ENCODE measurements at regions not wholly inside any gene's neighbourhood (a gene's known extent, or its start where the extent isn't known, plus 50 kb on each side); places are given as distances from the start of the nearest gene placed in this dataset.
A peak's percentile ranks its signal among the peaks of the same experiment; 100 is the strongest.
"Not testable (repeated sequence)": the region's sequence is repeated elsewhere in the genome, so short reads cannot be mapped to it uniquely, and the experiment has no call there.

DNA sequence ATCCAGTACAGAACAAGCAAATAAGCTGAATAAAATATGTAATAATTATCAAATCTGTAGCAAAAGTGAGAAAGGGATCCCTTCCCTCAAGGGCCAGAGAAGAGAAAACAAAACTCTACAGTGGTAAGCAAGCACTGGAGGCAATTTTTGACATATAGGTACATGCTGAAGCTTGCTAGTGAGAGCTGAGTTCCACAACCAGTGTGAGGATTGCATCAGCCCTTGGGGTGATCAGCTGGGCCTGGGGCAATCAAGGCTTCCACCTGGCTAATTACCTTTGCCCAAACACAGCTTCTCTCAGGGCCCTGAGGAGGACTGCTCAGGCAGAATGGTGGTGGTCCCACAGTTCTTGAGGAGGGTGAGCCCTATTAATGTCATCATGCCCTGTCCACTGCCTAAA is 134.4 kb upstream of the DLX6 start:
- H3K4me1 ChIP-seq (ENCODE audit: control insufficient read depth, insufficient read depth, low read length) = no peaks in the 10 kb centered on the region
- H3K9me3 ChIP-seq (ENCODE audit: control insufficient read depth, low read length) = no peaks in the 10 kb centered on the region
- H3K27me3 ChIP-seq (replicated peaks; ENCODE audit: control insufficient read depth, insufficient read depth, low read length) = no peaks in the 10 kb centered on the region
- H3K4me3 ChIP-seq (ENCODE audit: low read length) = no peak overlapping the region
- no peaks in the 10 kb centered on the region for H3K36me3 ChIP-seq (ENCODE audit: control insufficient read depth, insufficient read depth, low read length, severe bottlenecking)
- H3K9ac ChIP-seq (ENCODE audit: low read length) = no peak overlapping the region
- DNase-seq (ENCODE audit: low read depth) = no peak

DNA sequence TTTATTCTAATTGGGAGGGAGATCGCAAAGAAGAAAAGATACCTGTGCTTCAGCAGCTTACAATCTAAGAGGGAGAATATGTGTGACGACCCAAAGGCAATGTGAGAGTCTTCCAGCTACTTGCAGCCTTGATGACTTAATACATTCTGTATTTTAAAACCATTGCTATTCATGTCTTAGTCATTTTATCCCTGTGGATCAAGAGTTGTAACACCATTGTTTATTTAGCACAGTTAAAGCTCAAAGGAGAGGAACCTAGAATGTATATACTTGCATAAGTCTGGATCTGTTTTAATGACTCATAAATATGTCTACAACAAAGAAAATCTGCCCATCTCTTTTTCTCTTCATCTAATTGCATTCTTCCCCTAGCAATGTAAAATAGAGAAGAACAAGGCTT is 117.9 kb upstream of the DLX6 start:
- no peaks in the 10 kb centered on the region for H3K27me3 ChIP-seq (replicated peaks; ENCODE audit: control insufficient read depth, insufficient read depth, low read length)
- H3K4me3 ChIP-seq (ENCODE audit: low read length) = no peak overlapping the region
- H3K9ac ChIP-seq (ENCODE audit: low read length) = no peak overlapping the region
- H3K9me3 ChIP-seq (ENCODE audit: control insufficient read depth, low read length) = no peaks in the 10 kb centered on the region
- DNase-seq (ENCODE audit: low read depth) = peak; percentile 39
- no peaks in the 10 kb centered on the region for H3K4me1 ChIP-seq (ENCODE audit: control insufficient read depth, insufficient read depth, low read length)
- H3K36me3 ChIP-seq (ENCODE audit: control insufficient read depth, insufficient read depth, low read length, severe bottlenecking) = no peaks in the 10 kb centered on the region

DNA sequence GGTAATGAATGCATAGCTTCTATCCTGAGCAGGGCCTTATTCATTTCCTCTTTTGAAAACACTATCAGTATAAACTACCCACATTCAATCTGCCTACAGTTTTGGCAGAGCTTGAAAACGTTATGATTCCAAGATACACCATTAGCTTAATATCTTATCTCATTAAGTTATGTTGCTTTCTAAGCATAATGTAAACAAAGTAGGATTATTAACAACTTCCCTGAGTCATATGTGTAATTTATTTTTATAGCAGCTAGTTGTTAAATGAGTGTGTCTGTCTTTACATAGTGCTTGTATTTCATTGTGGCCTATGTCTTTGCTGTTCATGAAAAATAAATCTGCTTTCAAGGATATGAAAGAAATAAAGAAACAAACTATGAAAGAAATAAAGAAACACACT is 106.2 kb upstream of the DLX6 start:
- Histone ChIP-seq H3K27me3 (replicated peaks; ENCODE audit: control insufficient read depth, insufficient read depth, low read length) (no peaks in the 10 kb centered on the region), H3K9ac (ENCODE audit: low read length) (no peak overlapping the region), H3K4me1 (ENCODE audit: control insufficient read depth, insufficient read depth, low read length) (no peaks in the 10 kb centered on the region), H3K9me3 (ENCODE audit: control insufficient read depth, low read length) (no peaks in the 10 kb centered on the region), H3K36me3 (ENCODE audit: control insufficient read depth, insufficient read depth, low read length, severe bottlenecking) (no peaks in the 10 kb centered on the region), H3K4me3 (ENCODE audit: low read length) (no peak overlapping the region)
- DNase-seq (ENCODE audit: low read depth) = no peak

DNA sequence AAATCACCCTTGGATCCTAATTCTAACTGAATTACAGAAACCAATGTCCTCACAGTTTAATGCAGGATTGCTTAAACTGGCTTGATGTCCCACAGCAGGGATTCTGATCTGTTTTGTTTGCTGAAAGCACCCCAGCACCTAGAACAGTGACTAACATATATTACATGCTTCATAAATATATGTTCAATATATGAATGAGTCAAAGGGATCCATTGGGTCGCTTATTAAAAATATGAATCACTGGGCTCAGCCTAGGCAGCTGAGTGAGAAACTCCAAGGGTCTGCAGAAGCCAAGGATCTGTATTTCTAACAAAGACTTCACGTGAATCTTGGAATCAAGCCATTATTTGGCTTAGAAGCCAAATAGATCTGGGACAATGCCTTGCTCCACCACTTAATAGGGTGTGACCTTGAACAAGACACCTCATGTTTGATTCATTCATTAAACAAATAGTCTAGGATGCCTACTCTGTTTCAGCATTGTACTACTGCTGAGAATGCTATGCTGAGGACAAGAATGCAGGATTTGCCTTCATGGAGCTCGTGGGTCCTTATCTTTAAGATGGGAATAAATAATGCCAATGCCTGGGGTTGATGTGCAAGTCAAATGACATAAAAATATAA is 103.4 kb upstream of the DLX6 start:
- Histone ChIP-seq H3K27me3 (replicated peaks; ENCODE audit: control insufficient read depth, insufficient read depth, low read length) (no peaks in the 10 kb centered on the region), H3K9ac (ENCODE audit: low read length) (no peak overlapping the region), H3K36me3 (ENCODE audit: control insufficient read depth, insufficient read depth, low read length, severe bottlenecking) (no peaks in the 10 kb centered on the region), H3K9me3 (ENCODE audit: control insufficient read depth, low read length) (no peaks in the 10 kb centered on the region), H3K4me1 (ENCODE audit: control insufficient read depth, insufficient read depth, low read length) (no peaks in the 10 kb centered on the region), H3K4me3 (ENCODE audit: low read length) (no peak overlapping the region)
- no peak for DNase-seq (ENCODE audit: low read depth)

DNA sequence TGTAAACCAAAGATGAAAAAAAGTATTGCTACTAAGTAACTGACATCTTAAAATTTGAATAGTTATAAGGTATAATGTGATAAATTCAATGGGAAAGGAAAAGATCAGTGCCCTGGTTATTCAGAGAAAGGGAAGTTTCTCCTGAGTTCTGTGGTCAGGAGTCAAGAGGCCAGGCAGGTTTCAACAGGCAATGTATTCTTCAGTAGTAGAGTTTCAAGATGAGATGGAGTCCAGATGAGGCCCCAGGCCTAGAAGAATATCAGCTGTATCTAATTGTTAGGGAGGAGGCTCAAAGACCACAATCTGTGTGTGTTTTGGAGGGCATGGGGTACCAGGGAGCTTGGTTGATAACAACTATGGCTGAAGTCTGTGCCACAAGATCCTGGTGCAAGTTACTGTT is 101.4 kb upstream of the DLX6 start:
- H3K27me3 ChIP-seq (replicated peaks; ENCODE audit: control insufficient read depth, insufficient read depth, low read length) = no peaks in the 10 kb centered on the region
- H3K4me1 ChIP-seq (ENCODE audit: control insufficient read depth, insufficient read depth, low read length) = no peaks in the 10 kb centered on the region
- no peak for DNase-seq (ENCODE audit: low read depth)
- H3K36me3 ChIP-seq (ENCODE audit: control insufficient read depth, insufficient read depth, low read length, severe bottlenecking) = no peaks in the 10 kb centered on the region
- H3K9ac ChIP-seq (ENCODE audit: low read length) = no peak overlapping the region
- H3K4me3 ChIP-seq (ENCODE audit: low read length) = no peak overlapping the region
- no peaks in the 10 kb centered on the region for H3K9me3 ChIP-seq (ENCODE audit: control insufficient read depth, low read length)

DNA sequence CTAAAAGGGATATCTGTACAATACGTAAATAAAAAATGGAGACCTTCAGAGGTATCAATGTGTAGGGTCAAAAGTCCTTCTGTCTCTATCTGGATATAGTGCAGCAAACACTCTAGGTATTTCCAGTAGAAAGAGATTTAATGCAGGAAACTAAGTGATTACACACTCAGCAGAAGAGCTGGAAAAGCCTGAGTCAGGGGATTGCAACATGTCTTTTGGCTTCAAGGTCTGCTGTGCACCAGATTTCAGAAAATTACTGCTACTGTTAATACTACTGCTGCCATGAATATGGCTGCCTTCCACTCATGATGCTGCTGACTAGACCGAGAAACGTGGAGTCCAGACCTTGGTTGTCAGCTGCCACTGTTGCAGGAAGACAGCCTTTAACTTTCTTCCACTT is 94.9 kb upstream of the DLX6 start:
- Histone ChIP-seq H3K27me3 (replicated peaks; ENCODE audit: control insufficient read depth, insufficient read depth, low read length) (no peaks in the 10 kb centered on the region), H3K9ac (ENCODE audit: low read length) (no peak overlapping the region), H3K36me3 (ENCODE audit: control insufficient read depth, insufficient read depth, low read length, severe bottlenecking) (no peaks in the 10 kb centered on the region), H3K4me3 (ENCODE audit: low read length) (no peak overlapping the region), H3K4me1 (ENCODE audit: control insufficient read depth, insufficient read depth, low read length) (no peaks in the 10 kb centered on the region), H3K9me3 (ENCODE audit: control insufficient read depth, low read length) (no peaks in the 10 kb centered on the region)
- peak; percentile 66 for DNase-seq (ENCODE audit: low read depth)

DNA sequence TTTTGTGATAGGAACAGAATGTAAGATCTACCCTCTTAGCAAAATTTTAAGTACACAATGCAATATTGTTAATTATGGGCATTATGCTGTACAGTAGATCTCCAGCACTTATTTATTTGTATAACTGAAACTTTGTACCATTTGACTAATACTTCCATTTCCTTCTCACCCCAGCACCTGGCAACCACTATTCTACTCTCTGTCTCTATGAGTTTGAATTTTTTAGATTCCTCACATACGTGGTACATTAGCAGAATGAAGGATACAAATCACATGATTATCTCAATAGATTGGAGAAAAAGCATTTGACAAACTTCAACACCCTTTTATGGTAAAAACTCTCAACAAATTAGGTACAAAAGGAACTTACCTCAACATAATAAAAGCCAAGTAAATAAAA is 90.3 kb upstream of the DLX6 start:
- Histone ChIP-seq H3K4me1 (ENCODE audit: control insufficient read depth, insufficient read depth, low read length) (no peaks in the 10 kb centered on the region), H3K27me3 (replicated peaks; ENCODE audit: control insufficient read depth, insufficient read depth, low read length) (no peaks in the 10 kb centered on the region), H3K36me3 (ENCODE audit: control insufficient read depth, insufficient read depth, low read length, severe bottlenecking) (no peaks in the 10 kb centered on the region), H3K4me3 (ENCODE audit: low read length) (no peak overlapping the region), H3K9me3 (ENCODE audit: control insufficient read depth, low read length) (no peaks in the 10 kb centered on the region), H3K9ac (ENCODE audit: low read length) (no peak overlapping the region)
- DNase-seq (ENCODE audit: low read depth) = no peak

DNA sequence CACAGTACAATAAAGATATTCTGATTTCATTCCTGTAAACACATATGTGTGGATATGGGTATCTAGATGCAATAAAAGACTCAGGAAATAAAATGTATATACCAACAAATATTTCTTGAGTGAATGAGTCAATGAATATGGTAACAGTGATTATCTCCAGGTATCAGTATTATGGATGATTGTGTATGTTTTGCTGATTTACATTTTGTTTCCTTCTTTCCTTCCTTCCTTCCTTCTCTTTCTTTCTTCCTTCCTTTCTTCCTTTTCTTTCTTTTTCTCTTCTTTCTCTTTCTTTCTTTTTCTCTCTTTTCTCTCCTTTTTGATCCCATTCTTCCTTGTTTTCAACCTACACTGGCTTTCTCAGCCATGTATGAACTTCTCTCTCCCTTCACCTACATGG is 85.3 kb upstream of the DLX6 start:
- H3K9ac ChIP-seq (ENCODE audit: low read length) = no peak overlapping the region
- no peaks in the 10 kb centered on the region for H3K9me3 ChIP-seq (ENCODE audit: control insufficient read depth, low read length)
- H3K27me3 ChIP-seq (replicated peaks; ENCODE audit: control insufficient read depth, insufficient read depth, low read length) = no peaks in the 10 kb centered on the region
- no peak overlapping the region for H3K4me3 ChIP-seq (ENCODE audit: low read length)
- no peaks in the 10 kb centered on the region for H3K36me3 ChIP-seq (ENCODE audit: control insufficient read depth, insufficient read depth, low read length, severe bottlenecking)
- DNase-seq (ENCODE audit: low read depth) = no peak
- H3K4me1 ChIP-seq (ENCODE audit: control insufficient read depth, insufficient read depth, low read length) = no peaks in the 10 kb centered on the region

DNA sequence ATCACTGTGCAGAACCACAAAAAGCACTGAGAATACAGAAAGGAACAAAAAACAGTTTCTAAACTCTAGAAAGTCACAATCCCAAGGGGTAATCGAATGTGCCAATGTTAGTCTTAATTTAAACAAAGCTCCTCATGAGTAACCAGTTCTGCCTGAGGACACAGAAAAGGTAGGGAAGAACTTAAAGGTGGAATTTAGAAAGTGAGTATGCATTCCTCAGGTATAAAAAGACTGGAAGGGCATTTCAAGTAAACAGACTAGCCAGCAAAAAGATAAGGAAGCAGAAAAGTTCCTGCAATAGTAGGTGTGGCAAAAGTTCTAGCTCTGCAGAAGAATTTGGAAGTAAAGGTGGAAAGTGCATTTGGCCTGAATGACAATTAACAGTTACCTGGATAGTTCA is 84.6 kb upstream of the DLX6 start:
- no peaks in the 10 kb centered on the region for H3K9me3 ChIP-seq (ENCODE audit: control insufficient read depth, low read length)
- H3K36me3 ChIP-seq (ENCODE audit: control insufficient read depth, insufficient read depth, low read length, severe bottlenecking) = no peaks in the 10 kb centered on the region
- no peaks in the 10 kb centered on the region for H3K4me1 ChIP-seq (ENCODE audit: control insufficient read depth, insufficient read depth, low read length)
- H3K9ac ChIP-seq (ENCODE audit: low read length) = no peak overlapping the region
- DNase-seq (ENCODE audit: low read depth) = no peak
- H3K4me3 ChIP-seq (ENCODE audit: low read length) = no peak overlapping the region
- no peaks in the 10 kb centered on the region for H3K27me3 ChIP-seq (replicated peaks; ENCODE audit: control insufficient read depth, insufficient read depth, low read length)

DNA sequence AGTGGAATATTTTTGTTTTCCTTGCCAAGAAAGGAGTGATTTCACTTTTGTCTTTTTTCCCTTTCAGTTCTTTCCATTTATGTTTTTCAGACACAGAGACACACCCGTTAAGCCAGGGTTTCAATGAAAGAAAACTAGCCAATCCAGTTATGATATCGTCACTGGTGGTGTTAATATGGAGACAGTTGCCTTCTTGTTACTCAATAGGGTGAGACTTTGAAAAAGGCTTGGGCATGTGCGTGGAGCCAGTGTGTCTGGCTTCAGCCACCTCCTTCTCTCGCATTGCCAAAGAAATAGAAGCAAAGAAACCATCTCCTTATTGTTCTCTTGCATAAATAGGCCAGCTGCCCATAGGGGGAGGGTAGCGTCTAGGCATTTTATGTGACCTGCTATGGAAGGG is 84.1 kb upstream of the DLX6 start:
- Histone ChIP-seq H3K9me3 (ENCODE audit: control insufficient read depth, low read length) (no peaks in the 10 kb centered on the region), H3K4me3 (ENCODE audit: low read length) (no peak overlapping the region), H3K4me1 (ENCODE audit: control insufficient read depth, insufficient read depth, low read length) (no peaks in the 10 kb centered on the region), H3K36me3 (ENCODE audit: control insufficient read depth, insufficient read depth, low read length, severe bottlenecking) (no peaks in the 10 kb centered on the region), H3K9ac (ENCODE audit: low read length) (no peak overlapping the region), H3K27me3 (replicated peaks; ENCODE audit: control insufficient read depth, insufficient read depth, low read length) (no peaks in the 10 kb centered on the region)
- no peak for DNase-seq (ENCODE audit: low read depth)

DNA sequence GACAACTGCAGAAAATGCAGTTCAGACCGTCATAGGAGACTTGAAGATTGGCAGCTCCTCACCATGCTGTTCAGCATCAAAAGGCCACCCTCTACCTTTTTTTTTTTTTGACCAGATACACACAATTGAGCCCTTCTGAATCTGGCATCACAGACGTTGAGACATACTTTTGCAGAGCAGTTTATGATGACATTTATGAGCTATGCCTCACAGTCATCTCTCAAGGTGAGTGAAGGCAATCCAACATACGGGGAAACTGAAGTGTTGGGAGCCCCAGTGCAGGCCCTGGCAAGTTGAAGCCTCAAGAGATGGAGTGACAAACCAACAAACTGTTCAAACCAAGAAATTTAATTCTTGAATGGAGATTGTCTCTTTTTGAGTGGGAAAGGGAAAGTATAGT is 83.6 kb upstream of the DLX6 start:
- Histone ChIP-seq H3K4me1 (ENCODE audit: control insufficient read depth, insufficient read depth, low read length) (no peaks in the 10 kb centered on the region), H3K36me3 (ENCODE audit: control insufficient read depth, insufficient read depth, low read length, severe bottlenecking) (no peaks in the 10 kb centered on the region), H3K4me3 (ENCODE audit: low read length) (no peak overlapping the region), H3K27me3 (replicated peaks; ENCODE audit: control insufficient read depth, insufficient read depth, low read length) (no peaks in the 10 kb centered on the region), H3K9me3 (ENCODE audit: control insufficient read depth, low read length) (no peaks in the 10 kb centered on the region), H3K9ac (ENCODE audit: low read length) (no peak overlapping the region)
- no peak for DNase-seq (ENCODE audit: low read depth)

DNA sequence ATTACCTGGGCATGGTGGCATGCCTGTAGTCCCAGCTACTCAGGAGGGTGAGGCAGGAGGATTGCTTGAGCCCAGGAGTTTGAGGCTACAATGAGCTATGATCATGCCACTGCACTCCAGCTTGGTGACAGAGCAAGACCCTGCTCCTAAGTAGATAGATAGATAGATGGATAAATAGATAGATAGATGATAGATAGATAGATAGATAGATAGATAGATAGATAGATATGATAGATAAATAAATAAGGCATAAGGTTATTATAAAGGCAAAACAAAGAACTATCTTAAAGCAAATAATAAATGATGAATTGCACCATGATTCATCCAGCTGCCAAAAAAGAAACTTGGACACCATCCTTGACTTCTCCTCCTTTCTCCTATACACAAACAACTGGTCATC is 82.0 kb upstream of the DLX6 start:
- H3K9ac ChIP-seq (ENCODE audit: low read length); H3K4me1 ChIP-seq (ENCODE audit: control insufficient read depth, insufficient read depth, low read length); H3K9me3 ChIP-seq (ENCODE audit: control insufficient read depth, low read length); H3K27me3 ChIP-seq (replicated peaks; ENCODE audit: control insufficient read depth, insufficient read depth, low read length); H3K4me3 ChIP-seq (ENCODE audit: low read length); H3K36me3 ChIP-seq (ENCODE audit: control insufficient read depth, insufficient read depth, low read length, severe bottlenecking); DNase-seq (ENCODE audit: low read depth): not testable (repeated sequence)
